Hematopoietic multipotent progenitor cell treated with erythropoietin and hydrocortisone succinate and interleukin-3 and kit ligand, for 8 days (in vitro differentiated cells): ENCODE measurements at regions not wholly inside any gene's neighbourhood (a gene's known extent, or its start where the extent isn't known, plus 50 kb on each side); places are given as distances from the start of the nearest gene placed in this dataset.

Experiments used
- DNase-seq: peaks from one replicate; pipeline ENCODE4 v3.0.0-alpha.2; 2015

- DNase-seq = no peak
Measured at GRCh38 chr4:130099105-130099504, 1003.2 kb downstream of the C4orf33 start.

DNA sequence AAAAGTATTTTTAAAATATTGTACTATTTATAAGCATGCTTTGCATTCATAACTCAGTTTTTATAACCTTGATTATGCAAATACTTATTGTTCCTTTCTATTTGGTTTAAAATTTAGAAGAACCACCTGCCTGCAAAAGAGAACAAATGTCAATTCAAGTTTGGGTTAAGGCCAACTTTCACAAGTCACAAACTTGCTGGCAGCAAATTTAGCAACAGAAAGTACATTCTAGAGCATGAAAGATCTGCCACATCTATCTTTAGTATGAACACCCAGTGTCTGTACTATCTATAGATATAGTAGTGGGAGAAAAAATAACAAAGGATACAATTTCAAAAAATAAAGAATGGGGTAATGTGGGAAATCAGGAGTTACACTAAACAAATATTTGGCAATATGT is 1014.2 kb downstream of the C4orf33 start:
- no peak for DNase-seq

GRCh38 chr4:130110770-130111169 is 1014.8 kb downstream of the C4orf33 start:
- DNase-seq = no peak

GRCh38 chr4:130124066-130124465 is 1028.1 kb downstream of the C4orf33 start:
- no peak for DNase-seq

DNA sequence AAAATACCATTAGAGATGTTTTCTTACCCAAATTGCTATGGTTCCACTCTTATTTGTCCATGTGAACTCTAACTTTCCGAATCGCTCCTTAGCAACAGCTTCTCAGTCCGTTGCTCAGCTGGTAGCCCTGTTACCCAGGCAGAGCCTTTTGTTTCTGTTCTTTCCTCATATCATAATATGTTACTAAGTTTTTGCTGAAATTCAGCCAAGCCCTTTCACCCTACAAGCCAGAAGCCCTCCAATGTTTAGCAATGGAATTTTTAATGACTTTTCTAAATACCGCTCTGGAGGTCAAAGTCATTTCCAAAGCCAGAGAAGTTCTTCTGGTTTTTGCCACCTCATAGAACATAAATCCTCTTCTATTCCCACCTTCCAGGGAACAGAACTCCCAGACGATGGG is 1029.5 kb downstream of the C4orf33 start:
- DNase-seq = no peak

DNA sequence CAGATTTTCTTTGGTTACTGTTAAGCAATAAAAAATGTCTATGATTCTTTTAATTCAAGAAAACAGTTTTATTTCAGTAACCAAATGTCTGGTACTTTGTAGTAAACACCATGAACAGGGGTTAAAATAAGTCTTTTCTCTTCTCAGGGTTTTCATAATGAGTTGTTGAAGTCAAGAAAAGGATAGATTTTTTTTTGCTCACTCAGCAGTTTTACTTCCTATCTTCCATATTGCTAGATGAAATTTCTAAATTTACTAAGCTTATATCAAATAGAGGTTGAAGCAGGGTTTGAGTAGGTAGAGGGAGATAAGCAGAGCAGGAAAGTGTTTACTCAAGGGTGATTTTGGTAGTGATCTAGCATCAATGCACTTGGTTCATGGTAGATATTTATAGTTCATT is 1031.3 kb downstream of the C4orf33 start:
- no peak for DNase-seq

DNA sequence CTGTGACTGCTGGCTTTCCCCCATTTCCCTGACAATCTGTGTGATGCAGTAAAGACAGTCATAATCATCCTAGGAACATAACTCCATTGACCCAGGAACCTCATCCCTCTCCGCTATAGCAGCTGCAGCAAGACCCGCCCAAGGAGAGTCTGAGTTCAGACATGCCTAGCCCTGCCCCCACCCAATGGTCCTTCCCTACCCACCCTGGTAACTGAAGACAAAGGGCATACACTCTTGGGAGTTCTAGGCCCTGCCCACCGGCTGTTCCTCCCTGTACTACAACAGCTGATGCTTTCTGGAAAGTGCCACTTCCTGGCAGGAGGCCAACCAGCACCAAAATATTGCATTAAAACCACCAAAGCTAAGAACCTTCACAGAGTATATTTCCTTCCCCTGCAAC is 1035.6 kb downstream of the C4orf33 start:
- DNase-seq = no peak

GRCh38 chr4:130141651-130142050 is 1045.7 kb downstream of the C4orf33 start:
- no peak for DNase-seq

GRCh38 chr4:130143656-130144055 is 1047.7 kb downstream of the C4orf33 start:
- no peak for DNase-seq

- no peak for DNase-seq
Measured at GRCh38 chr4:130146773-130147172, 1050.8 kb downstream of the C4orf33 start.

DNA sequence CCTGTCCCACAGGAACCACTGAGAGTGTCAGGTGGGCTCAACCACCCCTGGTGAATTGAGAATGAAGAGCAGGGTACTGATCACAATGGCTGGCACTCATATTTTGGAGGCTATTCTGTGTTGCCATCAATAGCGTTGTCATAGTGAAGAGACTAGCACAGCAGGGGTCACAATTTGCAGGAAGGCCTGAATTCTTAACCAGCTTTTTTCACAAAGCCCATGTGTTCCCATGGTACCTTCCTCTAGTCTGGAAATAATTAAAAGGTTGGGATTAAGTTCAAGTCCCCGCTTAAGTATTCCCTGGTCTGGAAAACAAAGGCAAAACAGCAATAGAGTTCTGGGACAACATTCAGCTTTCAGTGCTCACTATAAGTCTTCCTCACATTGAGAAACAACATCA is 1051.7 kb downstream of the C4orf33 start:
- DNase-seq = no peak

DNA sequence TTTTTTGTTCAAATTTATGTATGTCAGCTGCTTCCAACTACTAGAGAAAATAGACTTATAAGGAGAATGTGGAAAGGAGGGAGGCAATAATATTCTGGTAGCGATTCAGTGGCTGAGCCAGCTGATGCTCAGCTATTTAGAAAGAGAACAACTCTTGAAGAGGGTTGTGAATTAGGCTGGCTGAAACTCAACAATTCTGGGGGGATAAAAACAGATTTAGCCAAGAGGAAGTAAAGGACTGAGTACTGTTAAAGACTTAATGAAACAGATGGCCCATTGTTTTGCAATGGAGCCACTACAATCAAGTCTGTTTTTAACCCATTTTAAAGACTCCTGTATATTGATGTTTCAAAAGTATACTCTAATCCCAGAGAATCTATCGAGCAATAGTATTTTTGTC is 1058.9 kb downstream of the C4orf33 start:
- DNase-seq = no peak

GRCh38 chr4:130163701-130164100 is 1067.7 kb downstream of the C4orf33 start:
- DNase-seq = no peak

DNA sequence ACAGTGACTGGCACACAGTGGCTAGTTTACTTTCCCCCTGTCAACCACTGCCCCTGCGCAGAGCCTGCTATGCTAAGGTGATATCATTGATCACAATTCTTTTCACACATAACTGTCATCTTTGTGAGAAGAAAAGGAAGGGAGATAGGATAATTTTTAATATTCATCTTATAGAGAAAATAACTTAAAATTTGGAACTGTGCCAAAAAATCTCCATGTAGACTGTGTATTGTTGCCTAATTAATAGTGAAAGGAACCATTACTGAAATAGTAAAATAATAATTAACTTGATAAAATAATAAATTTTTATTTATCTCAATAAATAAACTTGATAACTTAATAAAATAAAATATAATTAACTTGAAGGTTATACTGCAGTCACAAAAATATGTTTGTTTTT is 1069.4 kb downstream of the C4orf33 start:
- no peak for DNase-seq

GRCh38 chr4:130172156-130172555 is 1076.2 kb downstream of the C4orf33 start:
- DNase-seq = no peak

GRCh38 chr4:130178106-130178505 is 1082.2 kb downstream of the C4orf33 start:
- DNase-seq = no peak

DNA sequence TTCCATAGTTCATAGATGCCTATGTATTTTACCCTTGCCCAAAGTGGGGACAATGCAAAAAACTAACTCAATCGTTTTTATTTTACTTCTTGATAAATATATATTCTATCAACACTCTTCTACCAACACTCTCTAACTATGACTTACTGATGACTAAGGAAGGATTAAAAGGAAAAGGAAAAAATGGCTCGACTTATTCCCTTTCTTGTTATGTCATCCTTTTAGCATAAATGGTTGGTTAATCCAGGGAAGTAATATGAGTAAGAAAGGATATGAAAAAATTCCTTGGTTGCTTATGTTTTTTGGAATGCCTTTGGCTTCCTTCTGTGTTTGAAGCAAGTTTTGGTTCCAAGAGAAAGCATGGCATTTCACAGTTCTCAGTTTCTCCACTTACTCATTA is 1087.1 kb downstream of the C4orf33 start:
- DNase-seq = no peak

- DNase-seq = no peak
Measured at GRCh38 chr4:130183766-130184165, 1087.8 kb downstream of the C4orf33 start.

DNA sequence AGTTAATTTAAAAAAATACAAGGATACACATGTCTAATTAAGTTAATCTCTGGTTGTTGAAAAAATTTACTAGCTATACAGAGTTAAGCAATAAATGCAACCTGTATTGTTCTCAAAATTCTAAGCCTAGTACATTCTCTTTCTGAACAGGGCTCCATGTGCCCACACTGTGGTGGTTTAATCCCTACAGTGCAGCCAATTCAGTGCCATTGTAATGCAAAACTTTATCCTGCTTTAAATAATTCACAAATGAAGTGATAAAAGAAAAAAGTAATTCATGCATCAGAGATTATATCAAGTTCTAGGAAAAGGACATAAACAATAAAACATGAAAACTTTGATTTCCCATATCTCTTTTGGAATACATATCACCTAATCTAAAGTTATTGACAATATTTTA is 1089.2 kb downstream of the C4orf33 start:
- DNase-seq = no peak

- DNase-seq = no peak
Measured at GRCh38 chr4:130186931-130187330, 1091.0 kb downstream of the C4orf33 start.

GRCh38 chr4:130187587-130187986 is 1091.6 kb downstream of the C4orf33 start:
- DNase-seq = no peak

DNA sequence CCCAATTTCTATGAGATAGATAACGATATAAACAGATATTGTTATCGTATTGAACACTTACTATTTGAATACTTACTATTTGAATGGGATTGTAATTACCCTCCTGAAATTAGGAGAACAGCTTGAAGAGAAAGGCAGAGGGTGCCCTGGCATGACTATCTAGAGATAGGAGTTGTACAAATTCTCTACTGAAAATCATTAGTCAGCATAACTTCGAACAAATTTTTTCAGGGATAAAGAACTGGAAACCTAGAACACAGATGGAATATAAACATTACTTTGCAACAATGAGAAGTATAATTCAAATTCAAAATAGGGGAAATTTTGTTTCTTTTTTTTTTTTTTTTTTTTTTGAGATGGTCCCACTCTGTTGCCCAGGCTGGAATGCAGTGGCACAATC is 1096.8 kb downstream of the C4orf33 start:
- no peak for DNase-seq

GRCh38 chr4:130197946-130198345 is 1102.0 kb downstream of the C4orf33 start:
- no peak for DNase-seq

GRCh38 chr4:130203571-130203970 is 1107.6 kb downstream of the C4orf33 start:
- DNase-seq = no peak

- DNase-seq = no peak
Measured at GRCh38 chr4:130210864-130211263, 1114.9 kb downstream of the C4orf33 start.

DNA sequence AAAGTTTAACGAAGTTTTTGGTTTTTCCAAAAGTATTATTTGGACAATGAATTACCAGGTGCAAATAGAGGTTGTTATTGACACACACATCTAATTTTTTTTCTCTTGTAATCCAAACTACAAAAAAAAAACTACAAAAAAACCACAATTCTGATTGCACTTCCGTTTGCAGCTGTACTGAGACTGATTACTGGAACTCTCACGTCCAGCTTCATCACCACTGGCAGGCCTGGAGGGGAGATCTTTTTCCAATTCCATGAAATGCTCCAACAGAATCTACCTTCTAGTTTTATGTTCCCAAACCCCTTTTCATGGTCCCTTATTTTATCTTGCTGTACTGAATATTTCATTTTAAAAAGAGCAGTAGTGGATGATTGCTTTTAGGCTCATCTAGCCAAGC is 1118.3 kb downstream of the C4orf33 start:
- no peak for DNase-seq
